ENCODE measurements at regions not wholly inside any gene's neighbourhood (a gene's known extent, or its start where the extent isn't known, plus 50 kb on each side); places are given as distances from the start of the nearest gene placed in this dataset.
"Not testable (repeated sequence)": the region's sequence is repeated elsewhere in the genome, so short reads cannot be mapped to it uniquely, and the experiment has no call there.

DNA sequence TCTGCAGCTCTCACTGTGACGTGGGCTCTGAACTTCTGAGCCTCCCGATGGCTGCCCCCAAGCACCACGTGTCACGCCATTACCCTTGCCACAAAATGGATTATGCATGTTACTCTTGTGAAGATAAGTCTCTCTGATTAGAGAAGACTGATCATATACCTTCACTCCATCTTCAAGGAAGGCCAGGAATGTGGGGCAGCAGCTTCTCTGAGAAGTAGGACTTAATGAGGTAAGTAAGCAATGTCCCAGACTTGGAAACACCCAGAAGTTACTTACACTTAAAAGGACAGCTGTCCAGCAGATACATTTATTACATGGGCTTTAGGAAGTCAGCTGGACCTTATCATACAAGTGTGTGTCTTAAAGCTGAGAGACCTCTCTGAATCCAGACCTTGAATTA, 155.0 kb downstream of the FGF1 start:
- no peak for DNase-seq (ENCODE audit: low read depth)
- TF ChIP-seq, protein P1, sequence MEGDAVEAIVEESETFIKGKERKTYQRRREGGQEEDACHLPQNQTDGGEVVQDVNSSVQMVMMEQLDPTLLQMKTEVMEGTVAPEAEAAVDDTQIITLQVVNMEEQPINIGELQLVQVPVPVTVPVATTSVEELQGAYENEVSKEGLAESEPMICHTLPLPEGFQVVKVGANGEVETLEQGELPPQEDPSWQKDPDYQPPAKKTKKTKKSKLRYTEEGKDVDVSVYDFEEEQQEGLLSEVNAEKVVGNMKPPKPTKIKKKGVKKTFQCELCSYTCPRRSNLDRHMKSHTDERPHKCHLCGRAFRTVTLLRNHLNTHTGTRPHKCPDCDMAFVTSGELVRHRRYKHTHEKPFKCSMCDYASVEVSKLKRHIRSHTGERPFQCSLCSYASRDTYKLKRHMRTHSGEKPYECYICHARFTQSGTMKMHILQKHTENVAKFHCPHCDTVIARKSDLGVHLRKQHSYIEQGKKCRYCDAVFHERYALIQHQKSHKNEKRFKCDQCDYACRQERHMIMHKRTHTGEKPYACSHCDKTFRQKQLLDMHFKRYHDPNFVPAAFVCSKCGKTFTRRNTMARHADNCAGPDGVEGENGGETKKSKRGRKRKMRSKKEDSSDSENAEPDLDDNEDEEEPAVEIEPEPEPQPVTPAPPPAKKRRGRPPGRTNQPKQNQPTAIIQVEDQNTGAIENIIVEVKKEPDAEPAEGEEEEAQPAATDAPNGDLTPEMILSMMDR (IDR thresholded peaks at IDR 0.05; ENCODE audit: low read depth, low read length, missing control alignments): no peak
- no peak overlapping the region for H3K4me3 ChIP-seq (ENCODE audit: low read depth, low read length)

DNA sequence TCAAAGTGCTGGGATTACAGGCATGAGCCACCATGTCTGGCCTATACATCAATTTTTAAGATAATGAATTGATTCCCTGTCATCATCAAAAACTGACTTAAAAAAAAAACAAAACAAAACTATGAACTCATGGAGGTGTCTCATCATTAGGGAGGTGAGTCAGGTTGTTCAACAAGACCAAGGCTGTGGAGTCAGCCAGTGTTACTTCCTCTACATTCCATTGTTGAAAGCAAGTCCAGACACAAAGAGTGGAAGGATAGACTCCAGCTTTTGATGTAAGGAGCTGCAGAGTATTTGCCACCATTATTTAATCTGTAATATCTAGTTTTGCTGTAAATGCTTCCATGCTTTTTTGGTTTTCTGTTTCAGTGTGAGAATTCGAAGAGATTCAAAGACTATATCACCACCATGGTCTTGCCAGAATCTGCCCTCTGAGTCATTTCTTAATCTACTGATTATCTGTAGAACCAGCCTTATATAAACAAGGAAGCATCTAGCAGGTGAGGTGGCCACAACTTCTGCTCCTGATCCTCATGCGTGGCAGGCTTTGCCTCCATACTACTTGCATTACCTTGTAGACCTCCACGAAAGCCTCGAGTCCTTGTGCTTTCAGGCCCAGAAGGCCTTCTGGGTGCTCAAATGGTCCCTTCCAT, 156.1 kb downstream of the FGF1 start:
- no peak for DNase-seq (ENCODE audit: low read depth)
- H3K4me3 ChIP-seq (ENCODE audit: low read depth, low read length): no peak overlapping the region
- TF ChIP-seq, protein P1 (IDR thresholded peaks at IDR 0.05; ENCODE audit: low read depth, low read length, missing control alignments): no peak

DNA sequence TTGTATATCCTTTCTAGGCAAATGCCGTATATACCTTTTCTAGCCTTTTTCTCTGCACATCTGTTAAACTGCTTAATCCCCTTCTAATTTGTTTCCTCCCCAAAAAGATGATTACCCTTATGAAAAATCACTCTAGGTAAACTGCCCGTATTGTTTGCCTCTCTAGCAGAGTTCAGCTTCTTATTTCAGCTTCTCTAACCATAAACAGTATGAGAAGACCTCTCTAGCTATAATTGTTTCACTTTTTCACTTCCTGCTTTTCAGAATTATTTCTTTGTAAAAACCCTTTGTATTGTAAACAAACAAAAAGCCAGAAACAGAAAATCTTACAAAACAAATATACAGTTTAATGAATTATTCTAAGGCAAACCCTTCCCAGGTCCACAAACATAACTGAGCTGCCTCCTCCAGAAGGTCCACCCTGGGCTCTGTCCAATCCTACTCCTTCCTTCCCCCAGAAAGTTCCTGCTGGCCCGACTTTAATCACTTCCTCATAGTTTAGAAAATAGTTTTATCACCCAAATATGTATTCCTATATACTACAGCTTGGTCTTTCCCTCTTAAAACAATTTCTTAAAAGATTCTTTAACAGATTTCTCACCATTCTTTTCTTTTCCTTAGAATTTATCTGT, 158.1 kb downstream of the FGF1 start:
- TF ChIP-seq, protein P1 (IDR thresholded peaks at IDR 0.05; ENCODE audit: low read depth, low read length, missing control alignments): no peak
- DNase-seq (ENCODE audit: low read depth): no peak
- no peak overlapping the region for H3K4me3 ChIP-seq (ENCODE audit: low read depth, low read length)

DNA sequence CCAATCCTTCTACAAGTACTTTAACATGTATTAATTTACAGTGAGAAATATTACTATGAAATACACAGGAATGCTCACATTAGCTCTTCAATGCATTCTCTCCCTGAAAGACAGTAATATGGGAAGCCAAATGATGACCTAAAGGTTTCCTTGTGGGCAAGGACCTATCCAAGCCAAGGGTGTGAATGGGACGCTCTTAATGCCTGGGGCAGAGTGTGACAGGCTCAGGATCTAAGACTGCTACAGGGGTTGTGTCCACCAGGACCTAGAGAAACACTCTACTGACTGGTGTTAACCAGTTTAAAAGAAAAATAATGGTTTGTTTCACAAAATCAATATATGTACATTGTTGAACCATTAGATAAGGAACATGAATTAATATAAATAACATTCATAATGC, 158.7 kb downstream of the FGF1 start:
- TF ChIP-seq, protein P1 (IDR thresholded peaks at IDR 0.05; ENCODE audit: low read depth, low read length, missing control alignments): no peak
- H3K4me3 ChIP-seq (ENCODE audit: low read depth, low read length): no peak overlapping the region
- DNase-seq (ENCODE audit: low read depth): no peak

DNA sequence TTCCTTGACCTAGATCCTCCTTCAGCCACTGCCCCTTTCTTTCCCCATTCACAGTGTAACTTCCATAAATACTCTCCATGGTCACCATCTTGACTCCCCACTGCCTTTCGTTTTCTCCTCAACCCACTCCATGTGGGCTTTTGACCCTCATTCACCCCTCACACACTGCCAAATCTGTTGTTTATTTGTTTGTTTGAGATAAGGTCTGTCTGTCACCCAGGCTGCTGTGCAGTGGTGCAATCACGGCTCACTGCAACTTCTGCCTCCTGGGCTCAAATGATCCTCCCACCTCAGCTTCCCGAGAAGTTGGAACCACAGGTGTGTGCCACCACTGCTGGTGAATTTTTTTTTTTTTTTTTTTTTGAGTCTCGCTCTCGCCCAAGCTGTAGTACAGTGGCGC, 162.9 kb downstream of the FGF1 start:
- no peak for DNase-seq (ENCODE audit: low read depth)
- H3K4me3 ChIP-seq (ENCODE audit: low read depth, low read length): no peak overlapping the region
- TF ChIP-seq, protein P1 (IDR thresholded peaks at IDR 0.05; ENCODE audit: low read depth, low read length, missing control alignments): no peak

DNA sequence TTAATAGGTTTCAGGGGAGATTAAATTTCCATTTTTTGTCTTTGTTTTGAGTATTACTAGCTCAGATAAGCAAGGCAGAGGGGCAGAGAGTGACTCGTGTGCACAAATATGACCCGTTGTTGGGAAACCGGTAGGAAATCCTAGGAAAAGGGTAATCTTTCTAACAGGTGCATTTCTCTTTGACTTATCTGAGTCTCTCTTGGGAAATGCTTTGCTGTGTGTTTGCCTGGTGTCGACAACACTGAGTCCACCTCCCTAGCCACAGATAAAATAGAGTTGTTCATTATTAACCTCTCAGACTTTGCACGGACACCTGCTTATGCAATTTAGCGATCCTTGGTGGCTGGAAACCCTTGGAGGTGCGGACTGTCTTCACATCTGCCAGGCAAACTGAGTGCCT, 164.2 kb downstream of the FGF1 start:
- DNase-seq (ENCODE audit: low read depth): no peak
- TF ChIP-seq, protein P1 (IDR thresholded peaks at IDR 0.05; ENCODE audit: low read depth, low read length, missing control alignments): no peak
- no peak overlapping the region for H3K4me3 ChIP-seq (ENCODE audit: low read depth, low read length)

DNA sequence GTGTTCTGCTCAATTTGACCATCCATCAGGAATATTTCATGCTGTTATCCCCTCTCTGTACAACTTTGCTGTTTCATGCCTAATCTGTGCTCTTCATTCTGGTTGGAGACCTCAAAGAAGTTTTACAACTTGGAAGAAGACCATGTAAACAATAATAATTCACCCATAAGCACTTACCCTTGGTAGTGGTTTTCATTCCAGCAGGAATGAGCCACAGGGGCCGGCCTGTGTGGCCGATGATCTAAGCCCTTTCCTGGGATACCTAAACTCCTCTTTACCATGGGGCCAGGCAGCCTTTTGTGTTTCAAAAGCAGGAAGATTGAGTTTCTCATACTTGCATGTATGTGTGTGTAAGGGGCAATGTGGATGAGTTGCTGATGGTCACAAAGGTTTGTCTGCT, 165.0 kb downstream of the FGF1 start:
- DNase-seq (ENCODE audit: low read depth): no peak
- no peak overlapping the region for H3K4me3 ChIP-seq (ENCODE audit: low read depth, low read length)

DNA sequence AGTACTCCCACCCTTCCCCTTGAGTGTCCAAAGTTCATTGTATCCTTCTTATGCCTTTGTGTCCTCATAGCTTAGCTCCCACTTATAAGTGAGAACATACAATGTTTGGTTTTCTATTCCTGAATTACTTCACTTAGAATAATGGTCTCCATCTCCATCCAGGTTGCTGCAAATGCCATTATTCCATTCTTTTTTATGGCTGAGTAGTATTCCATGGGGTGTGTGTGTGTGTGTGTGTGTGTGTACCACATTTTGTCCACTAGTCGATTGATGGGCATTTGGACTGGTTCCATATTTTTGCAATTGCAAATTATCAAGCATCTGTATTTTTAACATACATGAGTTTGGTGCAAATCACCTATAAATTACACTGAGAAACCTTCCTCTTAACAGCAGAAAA, 166.0 kb downstream of the FGF1 start:
- not testable (repeated sequence) for H3K4me3 ChIP-seq (ENCODE audit: low read depth, low read length); DNase-seq (ENCODE audit: low read depth)

More for the DNA sequence above, 165.0 kb downstream of the FGF1 start:
- TF ChIP-seq, protein P1 (IDR thresholded peaks at IDR 0.05; ENCODE audit: low read depth, low read length, missing control alignments): no peak
